ENCODE measurements at regions not wholly inside any gene's neighbourhood (a gene's known extent, or its start where the extent isn't known, plus 50 kb on each side); places are given as distances from the start of the nearest gene placed in this dataset.

DNA sequence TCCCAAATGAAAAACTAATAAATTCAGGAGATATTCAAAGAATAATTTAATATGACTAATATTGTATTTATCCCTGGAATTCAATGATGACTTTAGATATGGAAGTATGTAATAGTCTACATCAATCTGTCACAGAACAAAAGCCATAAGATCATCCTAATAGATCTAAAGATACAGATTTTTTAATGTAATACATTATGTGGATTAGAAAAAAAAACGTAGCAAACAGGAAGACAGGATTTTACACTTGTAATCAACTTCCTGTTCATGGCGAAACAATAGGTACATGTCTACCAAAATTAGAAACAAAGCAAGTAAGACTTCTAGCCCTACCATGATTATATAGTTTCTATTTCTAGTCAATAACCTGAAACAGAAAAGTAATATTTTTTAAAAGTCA is 192.2 kb downstream of the TTC32 start:
- TF ChIP-seq, protein P1, sequence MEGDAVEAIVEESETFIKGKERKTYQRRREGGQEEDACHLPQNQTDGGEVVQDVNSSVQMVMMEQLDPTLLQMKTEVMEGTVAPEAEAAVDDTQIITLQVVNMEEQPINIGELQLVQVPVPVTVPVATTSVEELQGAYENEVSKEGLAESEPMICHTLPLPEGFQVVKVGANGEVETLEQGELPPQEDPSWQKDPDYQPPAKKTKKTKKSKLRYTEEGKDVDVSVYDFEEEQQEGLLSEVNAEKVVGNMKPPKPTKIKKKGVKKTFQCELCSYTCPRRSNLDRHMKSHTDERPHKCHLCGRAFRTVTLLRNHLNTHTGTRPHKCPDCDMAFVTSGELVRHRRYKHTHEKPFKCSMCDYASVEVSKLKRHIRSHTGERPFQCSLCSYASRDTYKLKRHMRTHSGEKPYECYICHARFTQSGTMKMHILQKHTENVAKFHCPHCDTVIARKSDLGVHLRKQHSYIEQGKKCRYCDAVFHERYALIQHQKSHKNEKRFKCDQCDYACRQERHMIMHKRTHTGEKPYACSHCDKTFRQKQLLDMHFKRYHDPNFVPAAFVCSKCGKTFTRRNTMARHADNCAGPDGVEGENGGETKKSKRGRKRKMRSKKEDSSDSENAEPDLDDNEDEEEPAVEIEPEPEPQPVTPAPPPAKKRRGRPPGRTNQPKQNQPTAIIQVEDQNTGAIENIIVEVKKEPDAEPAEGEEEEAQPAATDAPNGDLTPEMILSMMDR (IDR thresholded peaks at IDR 0.05; ENCODE audit: low read depth, low read length): no peak
- TF ChIP-seq, protein P2, sequence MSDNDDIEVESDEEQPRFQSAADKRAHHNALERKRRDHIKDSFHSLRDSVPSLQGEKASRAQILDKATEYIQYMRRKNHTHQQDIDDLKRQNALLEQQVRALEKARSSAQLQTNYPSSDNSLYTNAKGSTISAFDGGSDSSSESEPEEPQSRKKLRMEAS (IDR thresholded peaks at IDR 0.05; ENCODE audit: low read depth, low read length): no peak
- TF ChIP-seq POLR2A (IDR thresholded peaks at IDR 0.05; ENCODE audit: extremely low read depth, insufficient read length): no peak
